A673 (cell line): ENCODE measurements at regions not wholly inside any gene's neighbourhood (a gene's known extent, or its start where the extent isn't known, plus 50 kb on each side); places are given as distances from the start of the nearest gene placed in this dataset.

Experiments
- BruUV-seq: library from RNA; stranded (reverse); fragments of 400-500 nt; replicated peaks from 2 replicates; lab custom pipeline; 2021; lab: Mats Ljungman, UMichigan
- CTCF ChIA-PET: fragments of 300-600 bp; sonication (Branson Sonifier 250); formaldehyde crosslinking; loops from one replicate; lab custom pipeline; 2022; ENCODE audit warnings: antibody characterized with exemption; lab: Charles Lee
- POLR2A ChIA-PET: fragments of 300-600 bp; sonication (Branson Sonifier 250); formaldehyde crosslinking; loops from one replicate; lab custom pipeline; 2022; ENCODE audit warnings: antibody characterized with exemption; ENCODE audit not compliant: low non-redundant PET; lab: Charles Lee
- DNase-seq: peaks from one replicate; pipeline ENCODE4 v3.0.0-alpha.2; 2015; ENCODE audit warnings: low spot score
- H3K27ac ChIP-seq: fragments of 200-600 bp; sonication (generic); 2 replicates; pipeline ENCODE4 v1.5.1; 2016; ENCODE audit warnings: mixed run types, low read depth, mild to moderate bottlenecking, mixed read lengths, antibody characterized with exemption, low read length; ENCODE audit not compliant: poor library complexity, severe bottlenecking
- H3K27me3 ChIP-seq: fragments of 200-600 bp; sonication (generic); replicated peaks from 2 replicates; pipeline ENCODE4 v1.6.1; 2017; ENCODE audit warnings: mixed run types, low read depth, mild to moderate bottlenecking, mixed read lengths, antibody characterized with exemption, low read length; ENCODE audit not compliant: insufficient read depth, poor library complexity
- H3K36me3 ChIP-seq: fragments of 200-600 bp; sonication (generic); 2 replicates; pipeline ENCODE4 v1.6.1; 2016; ENCODE audit warnings: mixed run types, mild to moderate bottlenecking, mixed read lengths, antibody characterized with exemption, low read length; ENCODE audit not compliant: insufficient read depth, poor library complexity, severe bottlenecking
- H3K4me1 ChIP-seq: fragments of 200-600 bp; sonication (generic); 2 replicates; pipeline ENCODE4 v1.6.1; 2017; ENCODE audit warnings: mixed run types, mild to moderate bottlenecking, mixed read lengths, antibody characterized with exemption, low read length; ENCODE audit not compliant: insufficient read depth, poor library complexity, severe bottlenecking
- H3K4me3 ChIP-seq: fragments of 200-600 bp; sonication (generic); 2 replicates; pipeline ENCODE4 v1.5.1; 2016; ENCODE audit warnings: low read depth, mixed run types, mild to moderate bottlenecking, mixed read lengths, low read length; ENCODE audit not compliant: poor library complexity, severe bottlenecking
- H3K9me3 ChIP-seq: fragments of 200-600 bp; sonication (generic); 2 replicates; pipeline ENCODE4 v1.6.1; 2016; ENCODE audit warnings: mixed run types, low read depth, mild to moderate bottlenecking, mixed read lengths, antibody characterized with exemption, low read length; ENCODE audit not compliant: poor library complexity, severe bottlenecking
- CTCF ChIP-seq: fragments of 300-800, 200-600 bp; sonication (generic); conservative IDR thresholded peaks from 2 replicates; pipeline ENCODE4 v1.5.1; 2017; ENCODE audit warnings: low read depth, mild to moderate bottlenecking, antibody characterized with exemption, low read length, moderate library complexity, mixed read lengths
- EZH2 ChIP-seq: fragments of 200-600 bp; sonication (generic); IDR thresholded peaks from 2 replicates; pipeline ENCODE4 v1.6.1; 2017; ENCODE audit warnings: borderline replicate concordance, low read depth, mild to moderate bottlenecking, mixed read lengths, antibody characterized with exemption, low read length; ENCODE audit not compliant: poor library complexity, severe bottlenecking
- intact Hi-C: fragments of 100-400 bp; cut with micrococcal nuclease; formaldehyde crosslinking; loops from one replicate; pipeline ENCODE4 v1.10.0; 2022; ENCODE audit not compliant: unreplicated experiment

GRCh38 chr11:79520086-79520485 lies 79.3 kb upstream of the TENM4 start:
- Histone ChIP-seq H3K4me1 (no peaks in the 10 kb centered on the region), H3K9me3 (no peaks in the 10 kb centered on the region), H3K36me3 (no peaks in the 10 kb centered on the region), H3K27ac (no peak overlapping the region), H3K27me3 (peaks cover 16% of the 10 kb centered on the region), H3K4me3 (no peak overlapping the region)
- ChIA-PET POLR2A (no interaction called here), CTCF (no interaction called here)
- no TSS peak for BruUV-seq
- intact Hi-C loops: no loop called here
- no peak for DNase-seq
- TF ChIP-seq EZH2 (no peak), CTCF (no peak)

- DNase-seq: no peak
- BruUV-seq: no TSS peak
- intact Hi-C loops: no loop called here
- Histone ChIP-seq H3K4me3 (no peak overlapping the region), H3K4me1 (no peaks in the 10 kb centered on the region), H3K27ac (no peak overlapping the region), H3K27me3 (no peaks in the 10 kb centered on the region), H3K36me3 (no peaks in the 10 kb centered on the region), H3K9me3 (no peaks in the 10 kb centered on the region)
- ChIA-PET CTCF (no interaction called here), POLR2A (no interaction called here)
- TF ChIP-seq CTCF (no peak), EZH2 (no peak)
Observed at GRCh38 chr11:79515781-79516180, 75.0 kb upstream of the TENM4 start.

GRCh38 chr11:79514695-79515094 lies 73.9 kb upstream of the TENM4 start:
- H3K27ac ChIP-seq: no peak overlapping the region
- ChIA-PET CTCF (no interaction called here), POLR2A (no interaction called here)
- H3K27me3 ChIP-seq: no peaks in the 10 kb centered on the region
- H3K4me1 ChIP-seq: no peaks in the 10 kb centered on the region
- H3K9me3 ChIP-seq: no peaks in the 10 kb centered on the region
- no peaks in the 10 kb centered on the region for H3K36me3 ChIP-seq
- TF ChIP-seq CTCF (no peak), EZH2 (no peak)
- DNase-seq: no peak
- no TSS peak for BruUV-seq
- no peak overlapping the region for H3K4me3 ChIP-seq
- intact Hi-C loops: no loop called here
